ENCODE measurements at regions not wholly inside any gene's neighbourhood (a gene's known extent, or its start where the extent isn't known, plus 50 kb on each side); places are given as distances from the start of the nearest gene placed in this dataset.

DNA sequence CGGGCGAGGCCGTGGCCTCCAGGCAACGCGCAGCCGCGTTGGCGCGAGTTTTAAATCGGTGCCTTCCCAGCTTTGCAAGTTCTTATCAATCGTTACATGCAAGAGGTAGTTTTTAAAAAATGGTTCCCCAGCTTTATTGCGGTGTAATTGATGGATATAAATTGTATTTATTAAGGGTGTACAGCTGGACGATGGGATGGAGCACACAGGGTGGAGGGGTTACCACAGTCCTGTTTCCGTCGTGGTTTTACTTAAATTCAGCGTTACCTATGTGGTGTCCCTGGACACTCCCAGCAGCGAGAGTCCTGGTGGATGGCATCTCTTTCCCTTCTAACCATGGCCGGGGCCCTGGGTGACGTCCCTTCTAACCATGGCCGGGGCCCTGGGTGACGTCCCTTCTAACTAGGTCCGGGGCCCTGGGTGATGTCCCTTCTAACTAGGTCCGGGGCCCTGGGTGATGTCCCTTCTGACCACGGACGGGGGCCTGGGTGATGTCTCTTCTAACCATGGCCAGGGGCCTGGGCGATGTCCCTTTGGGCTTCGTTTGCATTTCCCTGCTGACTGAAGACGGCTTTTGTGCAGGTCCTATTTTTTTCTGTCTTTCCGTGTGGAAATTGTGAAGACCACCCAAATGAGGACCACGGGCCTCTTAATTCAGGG, 97.9 kb downstream of the TNFAIP2 start:
- ChIA-PET CTCF (interaction anchor here (0.8 to 1.2 kb wide), 6 partner anchors 14 to 116 kb away, joined by 3 to 7 read pairs (median 4); no protein-coding TSS in a partner anchor), POLR2A (interaction anchor here (0.5 to 1.3 kb wide), 3 partner anchors 20 to 52 kb away, joined by 3 to 7 read pairs (median 3); no protein-coding TSS in a partner anchor)
- Mint-ChIP-seq H3K4me1 (peaks cover 23% of the 10 kb centered on the region), H3K27me3 (ENCODE audit: low read depth) (peaks cover 41% of the 10 kb centered on the region), H3K27ac (no peak overlapping the region), H3K4me3 (peak overlapping the region; percentile 68), H3K36me3 (no peaks in the 10 kb centered on the region), H3K9me3 (no peaks in the 10 kb centered on the region)
- DNase-seq (ENCODE audit: low spot score) = no peak
- TF ChIP-seq, protein P1, sequence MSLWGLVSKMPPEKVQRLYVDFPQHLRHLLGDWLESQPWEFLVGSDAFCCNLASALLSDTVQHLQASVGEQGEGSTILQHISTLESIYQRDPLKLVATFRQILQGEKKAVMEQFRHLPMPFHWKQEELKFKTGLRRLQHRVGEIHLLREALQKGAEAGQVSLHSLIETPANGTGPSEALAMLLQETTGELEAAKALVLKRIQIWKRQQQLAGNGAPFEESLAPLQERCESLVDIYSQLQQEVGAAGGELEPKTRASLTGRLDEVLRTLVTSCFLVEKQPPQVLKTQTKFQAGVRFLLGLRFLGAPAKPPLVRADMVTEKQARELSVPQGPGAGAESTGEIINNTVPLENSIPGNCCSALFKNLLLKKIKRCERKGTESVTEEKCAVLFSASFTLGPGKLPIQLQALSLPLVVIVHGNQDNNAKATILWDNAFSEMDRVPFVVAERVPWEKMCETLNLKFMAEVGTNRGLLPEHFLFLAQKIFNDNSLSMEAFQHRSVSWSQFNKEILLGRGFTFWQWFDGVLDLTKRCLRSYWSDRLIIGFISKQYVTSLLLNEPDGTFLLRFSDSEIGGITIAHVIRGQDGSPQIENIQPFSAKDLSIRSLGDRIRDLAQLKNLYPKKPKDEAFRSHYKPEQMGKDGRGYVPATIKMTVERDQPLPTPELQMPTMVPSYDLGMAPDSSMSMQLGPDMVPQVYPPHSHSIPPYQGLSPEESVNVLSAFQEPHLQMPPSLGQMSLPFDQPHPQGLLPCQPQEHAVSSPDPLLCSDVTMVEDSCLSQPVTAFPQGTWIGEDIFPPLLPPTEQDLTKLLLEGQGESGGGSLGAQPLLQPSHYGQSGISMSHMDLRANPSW (CRISPR knock-in tag; conservative IDR thresholded peaks at IDR 0.05; ENCODE audit: low read depth) = no peak
- TF ChIP-seq, protein P2, sequence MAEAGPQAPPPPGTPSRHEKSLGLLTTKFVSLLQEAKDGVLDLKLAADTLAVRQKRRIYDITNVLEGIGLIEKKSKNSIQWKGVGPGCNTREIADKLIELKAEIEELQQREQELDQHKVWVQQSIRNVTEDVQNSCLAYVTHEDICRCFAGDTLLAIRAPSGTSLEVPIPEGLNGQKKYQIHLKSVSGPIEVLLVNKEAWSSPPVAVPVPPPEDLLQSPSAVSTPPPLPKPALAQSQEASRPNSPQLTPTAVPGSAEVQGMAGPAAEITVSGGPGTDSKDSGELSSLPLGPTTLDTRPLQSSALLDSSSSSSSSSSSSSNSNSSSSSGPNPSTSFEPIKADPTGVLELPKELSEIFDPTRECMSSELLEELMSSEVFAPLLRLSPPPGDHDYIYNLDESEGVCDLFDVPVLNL (CRISPR knock-in tag; IDR thresholded peaks at IDR 0.05; ENCODE audit: borderline replicate concordance, low read depth) = peak; percentile 13; the same call in 1 of the 2 replicates
- TF ChIP-seq ZNF263 (CRISPR knock-in tag; IDR thresholded peaks at IDR 0.05; ENCODE audit: low read depth) = no peak
- TF ChIP-seq TCF7 (CRISPR knock-in tag; IDR thresholded peaks at IDR 0.05; ENCODE audit: low read depth) = no peak
- TF ChIP-seq, protein P3, sequence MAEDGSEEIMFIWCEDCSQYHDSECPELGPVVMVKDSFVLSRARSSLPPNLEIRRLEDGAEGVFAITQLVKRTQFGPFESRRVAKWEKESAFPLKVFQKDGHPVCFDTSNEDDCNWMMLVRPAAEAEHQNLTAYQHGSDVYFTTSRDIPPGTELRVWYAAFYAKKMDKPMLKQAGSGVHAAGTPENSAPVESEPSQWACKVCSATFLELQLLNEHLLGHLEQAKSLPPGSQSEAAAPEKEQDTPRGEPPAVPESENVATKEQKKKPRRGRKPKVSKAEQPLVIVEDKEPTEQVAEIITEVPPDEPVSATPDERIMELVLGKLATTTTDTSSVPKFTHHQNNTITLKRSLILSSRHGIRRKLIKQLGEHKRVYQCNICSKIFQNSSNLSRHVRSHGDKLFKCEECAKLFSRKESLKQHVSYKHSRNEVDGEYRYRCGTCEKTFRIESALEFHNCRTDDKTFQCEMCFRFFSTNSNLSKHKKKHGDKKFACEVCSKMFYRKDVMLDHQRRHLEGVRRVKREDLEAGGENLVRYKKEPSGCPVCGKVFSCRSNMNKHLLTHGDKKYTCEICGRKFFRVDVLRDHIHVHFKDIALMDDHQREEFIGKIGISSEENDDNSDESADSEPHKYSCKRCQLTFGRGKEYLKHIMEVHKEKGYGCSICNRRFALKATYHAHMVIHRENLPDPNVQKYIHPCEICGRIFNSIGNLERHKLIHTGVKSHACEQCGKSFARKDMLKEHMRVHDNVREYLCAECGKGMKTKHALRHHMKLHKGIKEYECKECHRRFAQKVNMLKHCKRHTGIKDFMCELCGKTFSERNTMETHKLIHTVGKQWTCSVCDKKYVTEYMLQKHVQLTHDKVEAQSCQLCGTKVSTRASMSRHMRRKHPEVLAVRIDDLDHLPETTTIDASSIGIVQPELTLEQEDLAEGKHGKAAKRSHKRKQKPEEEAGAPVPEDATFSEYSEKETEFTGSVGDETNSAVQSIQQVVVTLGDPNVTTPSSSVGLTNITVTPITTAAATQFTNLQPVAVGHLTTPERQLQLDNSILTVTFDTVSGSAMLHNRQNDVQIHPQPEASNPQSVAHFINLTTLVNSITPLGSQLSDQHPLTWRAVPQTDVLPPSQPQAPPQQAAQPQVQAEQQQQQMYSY (CRISPR knock-in tag; IDR thresholded peaks at IDR 0.05) = no peak
- TF ChIP-seq NR2C2 (CRISPR knock-in tag; IDR thresholded peaks at IDR 0.05) = no peak
- ATAC-seq = no peak

DNA sequence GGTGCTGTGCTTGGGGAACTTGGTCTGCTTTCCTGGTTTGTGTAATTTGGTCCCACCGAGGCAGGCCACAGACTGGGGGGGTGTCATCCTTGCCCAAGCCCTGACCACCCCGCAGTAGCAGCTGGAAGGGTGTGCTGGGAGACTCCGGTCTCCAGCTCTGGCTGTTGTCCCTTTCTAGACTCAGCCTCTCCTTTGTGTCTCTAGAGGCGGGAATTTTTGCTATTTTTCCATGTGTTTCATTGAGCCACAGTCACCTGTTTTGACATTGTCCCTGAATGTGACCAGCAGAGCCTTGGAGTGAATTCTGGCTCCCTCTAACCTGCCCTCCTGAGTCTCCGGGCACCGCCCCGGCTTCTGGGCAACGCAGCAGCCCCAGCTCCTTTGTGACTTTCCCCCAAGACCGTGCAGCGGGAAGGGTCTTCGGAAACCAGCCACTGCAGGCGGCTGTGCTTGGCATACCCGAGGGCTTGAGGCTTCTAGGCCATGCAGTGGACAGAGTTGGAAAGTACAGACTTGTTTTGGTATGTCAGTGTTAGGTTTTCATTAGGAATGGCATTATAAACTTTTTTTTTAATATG, 98.6 kb downstream of the TNFAIP2 start:
- Mint-ChIP-seq H3K9me3 (no peaks in the 10 kb centered on the region), H3K27ac (no peak overlapping the region), H3K4me3 (no peak overlapping the region), H3K27me3 (ENCODE audit: low read depth) (peaks cover 41% of the 10 kb centered on the region), H3K4me1 (peaks cover 23% of the 10 kb centered on the region), H3K36me3 (no peaks in the 10 kb centered on the region)
- ATAC-seq = no peak
- DNase-seq (ENCODE audit: low spot score) = no peak
- ChIA-PET POLR2A (no interaction called here), CTCF (interaction anchor here (0.7 to 1.0 kb wide), 3 partner anchors 32 to 117 kb away, joined by 3 to 4 read pairs (median 3); no protein-coding TSS in a partner anchor)
- TF ChIP-seq, protein P4, sequence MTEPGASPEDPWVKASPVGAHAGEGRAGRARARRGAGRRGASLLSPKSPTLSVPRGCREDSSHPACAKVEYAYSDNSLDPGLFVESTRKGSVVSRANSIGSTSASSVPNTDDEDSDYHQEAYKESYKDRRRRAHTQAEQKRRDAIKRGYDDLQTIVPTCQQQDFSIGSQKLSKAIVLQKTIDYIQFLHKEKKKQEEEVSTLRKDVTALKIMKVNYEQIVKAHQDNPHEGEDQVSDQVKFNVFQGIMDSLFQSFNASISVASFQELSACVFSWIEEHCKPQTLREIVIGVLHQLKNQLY (CRISPR knock-in tag; IDR thresholded peaks at IDR 0.05) = no peak
- TF ChIP-seq, protein P5, sequence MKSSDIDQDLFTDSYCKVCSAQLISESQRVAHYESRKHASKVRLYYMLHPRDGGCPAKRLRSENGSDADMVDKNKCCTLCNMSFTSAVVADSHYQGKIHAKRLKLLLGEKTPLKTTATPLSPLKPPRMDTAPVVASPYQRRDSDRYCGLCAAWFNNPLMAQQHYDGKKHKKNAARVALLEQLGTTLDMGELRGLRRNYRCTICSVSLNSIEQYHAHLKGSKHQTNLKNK (CRISPR knock-in tag; IDR thresholded peaks at IDR 0.05) = no peak
- TF ChIP-seq, protein P6, sequence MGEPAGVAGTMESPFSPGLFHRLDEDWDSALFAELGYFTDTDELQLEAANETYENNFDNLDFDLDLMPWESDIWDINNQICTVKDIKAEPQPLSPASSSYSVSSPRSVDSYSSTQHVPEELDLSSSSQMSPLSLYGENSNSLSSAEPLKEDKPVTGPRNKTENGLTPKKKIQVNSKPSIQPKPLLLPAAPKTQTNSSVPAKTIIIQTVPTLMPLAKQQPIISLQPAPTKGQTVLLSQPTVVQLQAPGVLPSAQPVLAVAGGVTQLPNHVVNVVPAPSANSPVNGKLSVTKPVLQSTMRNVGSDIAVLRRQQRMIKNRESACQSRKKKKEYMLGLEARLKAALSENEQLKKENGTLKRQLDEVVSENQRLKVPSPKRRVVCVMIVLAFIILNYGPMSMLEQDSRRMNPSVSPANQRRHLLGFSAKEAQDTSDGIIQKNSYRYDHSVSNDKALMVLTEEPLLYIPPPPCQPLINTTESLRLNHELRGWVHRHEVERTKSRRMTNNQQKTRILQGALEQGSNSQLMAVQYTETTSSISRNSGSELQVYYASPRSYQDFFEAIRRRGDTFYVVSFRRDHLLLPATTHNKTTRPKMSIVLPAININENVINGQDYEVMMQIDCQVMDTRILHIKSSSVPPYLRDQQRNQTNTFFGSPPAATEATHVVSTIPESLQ (CRISPR knock-in tag; IDR thresholded peaks at IDR 0.05) = no peak
- TF ChIP-seq, protein P7, sequence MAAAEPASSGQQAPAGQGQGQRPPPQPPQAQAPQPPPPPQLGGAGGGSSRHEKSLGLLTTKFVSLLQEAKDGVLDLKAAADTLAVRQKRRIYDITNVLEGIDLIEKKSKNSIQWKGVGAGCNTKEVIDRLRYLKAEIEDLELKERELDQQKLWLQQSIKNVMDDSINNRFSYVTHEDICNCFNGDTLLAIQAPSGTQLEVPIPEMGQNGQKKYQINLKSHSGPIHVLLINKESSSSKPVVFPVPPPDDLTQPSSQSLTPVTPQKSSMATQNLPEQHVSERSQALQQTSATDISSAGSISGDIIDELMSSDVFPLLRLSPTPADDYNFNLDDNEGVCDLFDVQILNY (CRISPR knock-in tag; IDR thresholded peaks at IDR 0.05) = no peak
- TF ChIP-seq NR2C2 (CRISPR knock-in tag; IDR thresholded peaks at IDR 0.05) (no peak), NFE2L1 (CRISPR knock-in tag; IDR thresholded peaks at IDR 0.05) (no peak), OVOL2 (CRISPR knock-in tag; IDR thresholded peaks at IDR 0.05; ENCODE audit: borderline replicate concordance) (no peak), ESRRA (CRISPR knock-in tag; IDR thresholded peaks at IDR 0.05; ENCODE audit: borderline replicate concordance) (no peak)

Measured in WTC11 (cell line).